IMR-90 (cell line): ENCODE measurements at regions not wholly inside any gene's neighbourhood (a gene's known extent, or its start where the extent isn't known, plus 50 kb on each side); places are given as distances from the start of the nearest gene placed in this dataset.
"Not testable (repeated sequence)": the region's sequence is repeated elsewhere in the genome, so short reads cannot be mapped to it uniquely, and the experiment has no call there.

Experiments
- ATAC-seq: fragments of 200-7000 bp; cut with Tn5 transposase; 2 replicates; pipeline ENCODE4 v1.9.1; 2020; ENCODE audit warnings: low read depth, mild to moderate bottlenecking, moderate library complexity
- BruUV-seq: library from RNA; stranded (reverse); fragments of 400-500 nt; replicated peaks from 2 replicates; lab custom pipeline; 2021; lab: Mats Ljungman, UMichigan
- CTCF ChIA-PET: fragments of 300-600 bp; formaldehyde crosslinking; extraction: SDS; loops from one replicate; lab custom pipeline; 2021; ENCODE audit warnings: antibody characterized with exemption; lab: Yijun Ruan, JAX
- POLR2A ChIA-PET: fragments of 300-600 bp; sonication (Branson Sonifier 250); formaldehyde crosslinking; loops from one replicate; lab custom pipeline; 2022; ENCODE audit warnings: antibody characterized with exemption; ENCODE audit not compliant: unreplicated experiment; lab: Charles Lee
- DNase-seq: peaks from one replicate; pipeline ENCODE4 v3.0.0; 2013
- H2AFZ ChIP-seq: replicated peaks from 2 replicates; pipeline ENCODE3; 2013; ENCODE audit warnings: low read length, mild to moderate bottlenecking; ENCODE audit not compliant: poor library complexity
- H2AK5ac ChIP-seq: 2 replicates; pipeline ENCODE4 v1.6.1; 2013; ENCODE audit warnings: low read depth, low read length, inconsistent platforms
- H2AK9ac ChIP-seq: replicated peaks from 2 replicates; pipeline ENCODE3; 2013; ENCODE audit warnings: mild to moderate bottlenecking, low read depth, low read length, moderate library complexity; ENCODE audit not compliant: poor library complexity
- H2BK120ac ChIP-seq: 2 replicates; pipeline ENCODE4 v1.6.1; 2013; ENCODE audit warnings: low read depth, low read length, inconsistent platforms
- H2BK15ac ChIP-seq: 3 replicates; pipeline ENCODE4 v1.6.1; 2013; ENCODE audit warnings: low read depth, low read length, inconsistent platforms
- H2BK20ac ChIP-seq: 2 replicates; pipeline ENCODE4 v1.6.1; 2013; ENCODE audit warnings: low read depth, mild to moderate bottlenecking, inconsistent platforms, low read length, moderate library complexity
- H2BK5ac ChIP-seq: 2 replicates; pipeline ENCODE4 v1.6.1; 2013; ENCODE audit warnings: mild to moderate bottlenecking, low read depth, low read length, inconsistent platforms; ENCODE audit not compliant: poor library complexity, severe bottlenecking
- H3K14ac ChIP-seq: replicated peaks from 2 replicates; pipeline ENCODE4 v1.6.1; 2013; ENCODE audit warnings: low read depth, low read length, inconsistent platforms
- H3K18ac ChIP-seq: 2 replicates; pipeline ENCODE4 v1.6.1; 2013; ENCODE audit warnings: low read depth, low read length, control low read depth
- H3K23ac ChIP-seq: 2 replicates; pipeline ENCODE4 v1.6.1; 2013; ENCODE audit warnings: low read depth, low read length, inconsistent platforms
- H3K27ac ChIP-seq: 2 replicates; pipeline ENCODE4 v1.5.1; 2013; ENCODE audit warnings: mild to moderate bottlenecking, control low read depth, low read length; ENCODE audit not compliant: insufficient read depth
- H3K27me3 ChIP-seq: 2 replicates; pipeline ENCODE4 v1.6.1; 2013; ENCODE audit warnings: low read length; ENCODE audit not compliant: control insufficient read depth, insufficient read depth
- H3K36me3 ChIP-seq: 2 replicates; pipeline ENCODE4 v1.6.1; 2013; ENCODE audit warnings: low read length, mixed read lengths; ENCODE audit not compliant: control insufficient read depth, insufficient read depth
- H3K4ac ChIP-seq: 2 replicates; pipeline ENCODE4 v1.6.1; 2013; ENCODE audit warnings: low read depth, low read length, inconsistent platforms
- H3K4me1 ChIP-seq: 2 replicates; pipeline ENCODE4 v1.6.1; 2013; ENCODE audit warnings: low read length, mixed read lengths; ENCODE audit not compliant: control insufficient read depth, insufficient read depth
- H3K4me2 ChIP-seq: 2 replicates; pipeline ENCODE4 v1.6.1; 2013; ENCODE audit warnings: low read depth, mild to moderate bottlenecking, control low read depth, low read length, moderate library complexity
- H3K4me3 ChIP-seq: 2 replicates; pipeline ENCODE4 v1.5.1; 2013; ENCODE audit warnings: low read depth, mild to moderate bottlenecking, control low read depth, low read length, moderate library complexity; ENCODE audit not compliant: insufficient read depth
- H3K56ac ChIP-seq: 2 replicates; pipeline ENCODE4 v1.6.1; 2013; ENCODE audit warnings: low read length, inconsistent platforms; ENCODE audit not compliant: insufficient read depth; ENCODE audit errors: extremely low read depth
- H3K79me1 ChIP-seq, 2 experiments: 2 replicates each; pipeline ENCODE4 v1.6.1; 2013; ENCODE audit warnings: low read length in 2 of 2, inconsistent platforms in 1 of 2, low read depth in 1 of 2
- H3K9ac ChIP-seq: 2 replicates; pipeline ENCODE4 v1.6.1; 2013; ENCODE audit warnings: low read depth, low read length, control low read depth
- H3K9me1 ChIP-seq: 2 replicates; pipeline ENCODE4 v1.6.1; 2013; ENCODE audit warnings: low read length, inconsistent platforms; ENCODE audit not compliant: insufficient read depth
- H3K9me3 ChIP-seq: 2 replicates; pipeline ENCODE4 v1.6.1; 2013; ENCODE audit warnings: low read length; ENCODE audit not compliant: control insufficient read depth, insufficient read depth
- H4K20me1 ChIP-seq: 2 replicates; pipeline ENCODE4 v1.6.1; 2013; ENCODE audit warnings: low read length, inconsistent platforms; ENCODE audit not compliant: insufficient read depth
- H4K5ac ChIP-seq: 2 replicates; pipeline ENCODE4 v1.6.1; 2013; ENCODE audit warnings: mild to moderate bottlenecking, low read depth, low read length, control low read depth
- H4K8ac ChIP-seq, 2 experiments: 2 replicates each; pipeline ENCODE4 v1.6.1; 2013; ENCODE audit warnings: low read depth in 2 of 2, low read length in 2 of 2, control low read depth in 1 of 2, inconsistent platforms in 1 of 2
- H4K91ac ChIP-seq: 2 replicates; pipeline ENCODE4 v1.6.1; 2013; ENCODE audit warnings: low read depth, low read length, inconsistent platforms; ENCODE audit not compliant: insufficient read depth
- BHLHE40 ChIP-seq: fragments of 150-350 bp; IDR thresholded peaks from 2 replicates; pipeline ENCODE4 v1.6.1; 2016; ENCODE audit warnings: mild to moderate bottlenecking, low read depth, low read length
- CEBPB ChIP-seq: IDR thresholded peaks from 2 replicates; pipeline ENCODE4 v1.6.1; 2012; ENCODE audit warnings: low read depth, low read length, improper control_type of control experiment
- CHD1 ChIP-seq: IDR thresholded peaks from 2 replicates; pipeline ENCODE4 v1.6.1; 2012; ENCODE audit warnings: low read depth, low read length, improper control_type of control experiment
- CTCF ChIP-seq: conservative IDR thresholded peaks from 2 replicates; pipeline ENCODE4 v1.5.1; 2012; ENCODE audit warnings: mild to moderate bottlenecking, low read depth, low read length, improper control_type of control experiment
- SMC3 ChIP-seq: fragments of 150-350 bp; IDR thresholded peaks from 2 replicates; pipeline ENCODE4 v1.6.1; 2016; ENCODE audit warnings: low read depth, mild to moderate bottlenecking, antibody characterized with exemption, low read length, moderate library complexity
- WGBS, 2 experiments: methylation state at CpG; one replicate each; pipeline versions ENCODE4 v1.1.5 to v1.1.7; 2013; ENCODE audit warnings: missing lambda C conversion rate in 2 of 2; ENCODE audit not compliant: insufficient read length in 1 of 2; ENCODE audit errors: extremely low coverage in 2 of 2; 5-methylcytosine and 5-hydroxymethylcytosine counted together
- dilution Hi-C: fragments of 300-500 bp; cut with HindIII; formaldehyde crosslinking; loops from one replicate; pipeline ENCODE4 v1.14.3; 2018; ENCODE audit warnings: low sequenced_read_pairs; ENCODE audit not compliant: unreplicated experiment
- in situ Hi-C: fragments of 300-500 bp; cut with MboI; formaldehyde crosslinking; loops from 3 replicates; pipeline ENCODE4 v1.14.3; 2019; ENCODE audit warnings: low sequenced_read_pairs, inconsistent platforms, mixed read lengths
- intact Hi-C: fragments of 100-400 bp; cut with micrococcal nuclease; formaldehyde crosslinking; loops from 2 replicates; pipeline ENCODE4 v1.10.0; 2022

GRCh38 chr2:81363800-81364199 lies 1059.2 kb upstream of the LRRTM1 start:
- in situ Hi-C loops (no loop called here), dilution Hi-C loops (no loop called here), intact Hi-C loops (no loop called here)
- Histone ChIP-seq H4K20me1 (no peaks in the 10 kb centered on the region), H3K14ac (no peak overlapping the region), H3K4ac (no peak overlapping the region), H3K56ac (no peak overlapping the region), H2BK20ac (no peak overlapping the region), H3K27me3 (no peaks in the 10 kb centered on the region), H2AK5ac (no peak overlapping the region), H3K18ac (no peak overlapping the region), H3K4me2 (no peak overlapping the region), H4K8ac (no peak overlapping the region), H3K9me3 (no peaks in the 10 kb centered on the region; the same call in 1 of the 2 replicates), H4K91ac (no peak overlapping the region), H3K4me3 (no peak overlapping the region), H4K5ac (no peak overlapping the region), H2BK5ac (no peak overlapping the region), H3K27ac (no peak overlapping the region), H3K9ac (no peak overlapping the region), H3K36me3 (no peaks in the 10 kb centered on the region), H3K79me1 (no peaks in the 10 kb centered on the region), H2AK9ac (no peak overlapping the region), H3K9me1 (no peaks in the 10 kb centered on the region), H2BK15ac (no peak overlapping the region), H3K23ac (no peak overlapping the region), H2BK120ac (no peak overlapping the region), H2AFZ (no peak overlapping the region), H3K4me1 (no peaks in the 10 kb centered on the region)
- CTCF ChIA-PET = no interaction called here
- TF ChIP-seq CHD1 = no peak
- TF ChIP-seq BHLHE40 = no peak
- no peak for TF ChIP-seq CTCF
- no peak for TF ChIP-seq CEBPB
- TF ChIP-seq SMC3 = no peak
- DNase-seq (no peak), ATAC-seq (no peak)
- no TSS peak for BruUV-seq
- POLR2A ChIA-PET = no interaction called here

GRCh38 chr2:81362468-81362867 lies 1057.9 kb upstream of the LRRTM1 start:
- H3K27ac ChIP-seq, H2BK120ac ChIP-seq, CTCF ChIA-PET, dilution Hi-C loops, H2BK15ac ChIP-seq, ATAC-seq, H4K5ac ChIP-seq, in situ Hi-C loops, H3K79me1 ChIP-seq, H3K4ac ChIP-seq, H3K23ac ChIP-seq, H3K18ac ChIP-seq, BruUV-seq, H2BK5ac ChIP-seq, H4K8ac ChIP-seq, H3K4me3 ChIP-seq, H2AFZ ChIP-seq, H3K56ac ChIP-seq, H4K20me1 ChIP-seq, H3K27me3 ChIP-seq, H2AK9ac ChIP-seq, H4K91ac ChIP-seq, DNase-seq, POLR2A ChIA-PET, H2AK5ac ChIP-seq, H3K4me1 ChIP-seq, H3K9ac ChIP-seq, H3K36me3 ChIP-seq, intact Hi-C loops, H3K14ac ChIP-seq, H3K9me3 ChIP-seq, H2BK20ac ChIP-seq, H3K4me2 ChIP-seq, H3K9me1 ChIP-seq: not testable (repeated sequence)
- WGBS, 2 experiments = 73% methylated on average over 5 of the region's 11 CpGs; no CpG with 5 or more reads in 1 of the 2 experiments
